Testis (tissue), 2 donors: ENCODE measurements at regions not wholly inside any gene's neighbourhood (a gene's known extent, or its start where the extent isn't known, plus 50 kb on each side); places are given as distances from the start of the nearest gene placed in this dataset.

Experiments used
- POLR2A ChIP-seq: fragments of 450-650 bp; IDR thresholded peaks from one replicate; pipeline ENCODE4 v1.6.1; 2017; ENCODE audit warnings: antibody characterized with exemption, mild to moderate bottlenecking, moderate library complexity
- TF ChIP-seq, protein P1 (sequence below), 3 experiments: fragments of 450-650 bp in 2 of 3; fragments of 200-600 bp in 1 of 3; sonication (generic) in 1 of 3; IDR thresholded peaks; one replicate each; pipeline ENCODE4 v1.5.1; 2016 to 2019; ENCODE audit warnings: antibody characterized with exemption in 3 of 3, mild to moderate bottlenecking in 2 of 3, moderate library complexity in 1 of 3

DNA sequence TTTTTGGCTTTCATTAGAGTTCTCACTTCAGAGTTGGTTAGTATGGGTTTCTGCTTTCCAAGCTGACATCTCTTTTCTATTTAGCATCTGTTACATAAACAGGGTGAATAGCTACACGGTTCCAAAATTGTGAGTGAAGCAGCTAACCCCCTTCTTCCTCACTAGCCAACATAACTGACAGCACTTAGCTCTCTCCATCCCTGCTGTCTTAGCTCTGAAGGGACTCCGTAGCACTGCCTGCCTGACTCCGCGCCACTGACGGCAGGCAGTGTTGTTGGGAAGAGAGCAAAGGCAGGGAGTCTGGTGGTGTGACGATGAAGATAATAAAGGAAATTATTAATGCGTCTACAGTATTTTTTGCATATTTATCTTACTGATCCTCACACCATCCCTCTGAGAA, 247.0 kb downstream of the PTBP2 start:
- TF ChIP-seq, protein P1, sequence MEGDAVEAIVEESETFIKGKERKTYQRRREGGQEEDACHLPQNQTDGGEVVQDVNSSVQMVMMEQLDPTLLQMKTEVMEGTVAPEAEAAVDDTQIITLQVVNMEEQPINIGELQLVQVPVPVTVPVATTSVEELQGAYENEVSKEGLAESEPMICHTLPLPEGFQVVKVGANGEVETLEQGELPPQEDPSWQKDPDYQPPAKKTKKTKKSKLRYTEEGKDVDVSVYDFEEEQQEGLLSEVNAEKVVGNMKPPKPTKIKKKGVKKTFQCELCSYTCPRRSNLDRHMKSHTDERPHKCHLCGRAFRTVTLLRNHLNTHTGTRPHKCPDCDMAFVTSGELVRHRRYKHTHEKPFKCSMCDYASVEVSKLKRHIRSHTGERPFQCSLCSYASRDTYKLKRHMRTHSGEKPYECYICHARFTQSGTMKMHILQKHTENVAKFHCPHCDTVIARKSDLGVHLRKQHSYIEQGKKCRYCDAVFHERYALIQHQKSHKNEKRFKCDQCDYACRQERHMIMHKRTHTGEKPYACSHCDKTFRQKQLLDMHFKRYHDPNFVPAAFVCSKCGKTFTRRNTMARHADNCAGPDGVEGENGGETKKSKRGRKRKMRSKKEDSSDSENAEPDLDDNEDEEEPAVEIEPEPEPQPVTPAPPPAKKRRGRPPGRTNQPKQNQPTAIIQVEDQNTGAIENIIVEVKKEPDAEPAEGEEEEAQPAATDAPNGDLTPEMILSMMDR (IDR thresholded peaks at IDR 0.05) = no peak
- TF ChIP-seq POLR2A = no peak
